Ishikawa (cell line): ENCODE measurements at regions not wholly inside any gene's neighbourhood (a gene's known extent, or its start where the extent isn't known, plus 50 kb on each side); places are given as distances from the start of the nearest gene placed in this dataset.

Source experiments
- EP300 ChIP-seq: IDR thresholded peaks from 2 replicates; pipeline ENCODE4 v1.6.1; 2012; ENCODE audit warnings: borderline replicate concordance
- TCF12 ChIP-seq: IDR thresholded peaks from 2 replicates; pipeline ENCODE4 v1.6.1; 2012; ENCODE audit warnings: low read depth
- TF ChIP-seq, protein P1 (sequence below): IDR thresholded peaks from 2 replicates; pipeline ENCODE4 v1.6.1; 2012
- TF ChIP-seq, protein P2 (sequence below): IDR thresholded peaks from 2 replicates; pipeline ENCODE4 v1.6.1; 2012; ENCODE audit warnings: low read depth, mild to moderate bottlenecking

DNA sequence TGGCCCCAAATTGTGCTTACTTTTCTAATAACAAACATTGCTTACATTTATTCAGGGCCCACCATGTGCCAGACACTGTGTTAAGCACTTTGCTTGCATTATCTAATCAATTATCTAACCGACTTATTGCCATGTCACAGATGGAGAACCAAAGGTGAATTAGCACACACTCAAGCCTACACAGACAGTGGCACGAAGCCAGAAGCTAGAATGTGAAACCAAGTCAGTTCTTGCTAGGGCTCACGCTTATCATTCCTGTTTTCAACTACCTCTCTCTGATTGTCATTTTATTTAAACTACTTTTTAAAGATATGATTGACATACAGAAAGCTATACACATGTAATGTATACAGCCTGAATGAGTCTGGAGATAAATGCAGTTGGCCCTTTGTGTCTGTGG, 215.7 kb upstream of the CFAP20DC start:
- TF ChIP-seq, protein P1, sequence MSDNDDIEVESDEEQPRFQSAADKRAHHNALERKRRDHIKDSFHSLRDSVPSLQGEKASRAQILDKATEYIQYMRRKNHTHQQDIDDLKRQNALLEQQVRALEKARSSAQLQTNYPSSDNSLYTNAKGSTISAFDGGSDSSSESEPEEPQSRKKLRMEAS, result no peak
- TF ChIP-seq TCF12, result no peak
- TF ChIP-seq, protein P2, sequence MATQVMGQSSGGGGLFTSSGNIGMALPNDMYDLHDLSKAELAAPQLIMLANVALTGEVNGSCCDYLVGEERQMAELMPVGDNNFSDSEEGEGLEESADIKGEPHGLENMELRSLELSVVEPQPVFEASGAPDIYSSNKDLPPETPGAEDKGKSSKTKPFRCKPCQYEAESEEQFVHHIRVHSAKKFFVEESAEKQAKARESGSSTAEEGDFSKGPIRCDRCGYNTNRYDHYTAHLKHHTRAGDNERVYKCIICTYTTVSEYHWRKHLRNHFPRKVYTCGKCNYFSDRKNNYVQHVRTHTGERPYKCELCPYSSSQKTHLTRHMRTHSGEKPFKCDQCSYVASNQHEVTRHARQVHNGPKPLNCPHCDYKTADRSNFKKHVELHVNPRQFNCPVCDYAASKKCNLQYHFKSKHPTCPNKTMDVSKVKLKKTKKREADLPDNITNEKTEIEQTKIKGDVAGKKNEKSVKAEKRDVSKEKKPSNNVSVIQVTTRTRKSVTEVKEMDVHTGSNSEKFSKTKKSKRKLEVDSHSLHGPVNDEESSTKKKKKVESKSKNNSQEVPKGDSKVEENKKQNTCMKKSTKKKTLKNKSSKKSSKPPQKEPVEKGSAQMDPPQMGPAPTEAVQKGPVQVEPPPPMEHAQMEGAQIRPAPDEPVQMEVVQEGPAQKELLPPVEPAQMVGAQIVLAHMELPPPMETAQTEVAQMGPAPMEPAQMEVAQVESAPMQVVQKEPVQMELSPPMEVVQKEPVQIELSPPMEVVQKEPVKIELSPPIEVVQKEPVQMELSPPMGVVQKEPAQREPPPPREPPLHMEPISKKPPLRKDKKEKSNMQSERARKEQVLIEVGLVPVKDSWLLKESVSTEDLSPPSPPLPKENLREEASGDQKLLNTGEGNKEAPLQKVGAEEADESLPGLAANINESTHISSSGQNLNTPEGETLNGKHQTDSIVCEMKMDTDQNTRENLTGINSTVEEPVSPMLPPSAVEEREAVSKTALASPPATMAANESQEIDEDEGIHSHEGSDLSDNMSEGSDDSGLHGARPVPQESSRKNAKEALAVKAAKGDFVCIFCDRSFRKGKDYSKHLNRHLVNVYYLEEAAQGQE, result no peak
- TF ChIP-seq EP300, result no peak
